ENCODE measurements at regions not wholly inside any gene's neighbourhood (a gene's known extent, or its start where the extent isn't known, plus 50 kb on each side); places are given as distances from the start of the nearest gene placed in this dataset.

DNA sequence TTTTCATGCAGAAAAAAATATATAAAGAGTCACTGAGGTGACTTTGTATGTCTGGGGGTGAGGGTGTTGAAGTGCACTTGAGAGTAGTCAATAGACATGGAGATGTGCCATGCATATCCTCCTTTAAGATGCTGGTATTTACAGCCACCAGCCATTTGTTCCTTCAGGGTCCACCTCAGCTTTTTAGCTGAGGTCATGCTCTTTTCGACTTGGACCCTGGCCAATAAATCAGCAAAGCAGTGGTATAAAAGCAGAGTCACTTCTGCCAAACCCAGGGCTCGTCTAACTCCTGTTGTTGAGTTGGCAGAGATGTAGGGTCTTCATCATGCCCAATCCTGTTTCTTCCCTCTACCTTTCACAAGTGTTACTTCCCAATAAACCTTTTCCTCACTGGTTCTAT is 75.1 kb upstream of the OSTN start:
- TF ChIP-seq EP300 (IDR thresholded peaks at IDR 0.05), result no peak
- TF ChIP-seq, protein P1, sequence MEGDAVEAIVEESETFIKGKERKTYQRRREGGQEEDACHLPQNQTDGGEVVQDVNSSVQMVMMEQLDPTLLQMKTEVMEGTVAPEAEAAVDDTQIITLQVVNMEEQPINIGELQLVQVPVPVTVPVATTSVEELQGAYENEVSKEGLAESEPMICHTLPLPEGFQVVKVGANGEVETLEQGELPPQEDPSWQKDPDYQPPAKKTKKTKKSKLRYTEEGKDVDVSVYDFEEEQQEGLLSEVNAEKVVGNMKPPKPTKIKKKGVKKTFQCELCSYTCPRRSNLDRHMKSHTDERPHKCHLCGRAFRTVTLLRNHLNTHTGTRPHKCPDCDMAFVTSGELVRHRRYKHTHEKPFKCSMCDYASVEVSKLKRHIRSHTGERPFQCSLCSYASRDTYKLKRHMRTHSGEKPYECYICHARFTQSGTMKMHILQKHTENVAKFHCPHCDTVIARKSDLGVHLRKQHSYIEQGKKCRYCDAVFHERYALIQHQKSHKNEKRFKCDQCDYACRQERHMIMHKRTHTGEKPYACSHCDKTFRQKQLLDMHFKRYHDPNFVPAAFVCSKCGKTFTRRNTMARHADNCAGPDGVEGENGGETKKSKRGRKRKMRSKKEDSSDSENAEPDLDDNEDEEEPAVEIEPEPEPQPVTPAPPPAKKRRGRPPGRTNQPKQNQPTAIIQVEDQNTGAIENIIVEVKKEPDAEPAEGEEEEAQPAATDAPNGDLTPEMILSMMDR (IDR thresholded peaks at IDR 0.05), result no peak
- TF ChIP-seq POLR2A (IDR thresholded peaks at IDR 0.05), result no peak
